ENCODE measurements at regions not wholly inside any gene's neighbourhood (a gene's known extent, or its start where the extent isn't known, plus 50 kb on each side); places are given as distances from the start of the nearest gene placed in this dataset.

GRCh38 chrX:7280520-7280919 is 132.6 kb upstream of the PUDP start:
- DNase-seq (ENCODE audit: extremely low spot score, unreplicated experiment) = no peak
- Mint-ChIP-seq H3K4me3 (ENCODE audit: unreplicated experiment) (no peak overlapping the region), H3K9me3 (ENCODE audit: unreplicated experiment) (no peaks in the 10 kb centered on the region), H3K36me3 (ENCODE audit: unreplicated experiment) (peaks cover 3% of the 10 kb centered on the region), H3K4me1 (ENCODE audit: unreplicated experiment) (no peaks in the 10 kb centered on the region), H3K27ac (ENCODE audit: unreplicated experiment) (no peak overlapping the region), H3K27me3 (ENCODE audit: unreplicated experiment) (no peaks in the 10 kb centered on the region)
- no peak for TF ChIP-seq CTCF (IDR thresholded peaks at IDR 0.05)

GRCh38 chrX:7272346-7272745 is 124.4 kb upstream of the PUDP start:
- Mint-ChIP-seq H3K27ac (ENCODE audit: unreplicated experiment) (no peak overlapping the region), H3K9me3 (ENCODE audit: unreplicated experiment) (no peaks in the 10 kb centered on the region), H3K36me3 (ENCODE audit: unreplicated experiment) (peaks cover 3% of the 10 kb centered on the region), H3K4me3 (ENCODE audit: unreplicated experiment) (no peak overlapping the region), H3K4me1 (ENCODE audit: unreplicated experiment) (peaks cover 11% of the 10 kb centered on the region), H3K27me3 (ENCODE audit: unreplicated experiment) (no peaks in the 10 kb centered on the region)
- no peak for DNase-seq (ENCODE audit: extremely low spot score, unreplicated experiment)
- no peak for TF ChIP-seq CTCF (IDR thresholded peaks at IDR 0.05)

- Mint-ChIP-seq H3K36me3 (ENCODE audit: unreplicated experiment) (no peaks in the 10 kb centered on the region), H3K27ac (ENCODE audit: unreplicated experiment) (no peak overlapping the region), H3K4me3 (ENCODE audit: unreplicated experiment) (no peak overlapping the region), H3K9me3 (ENCODE audit: unreplicated experiment) (peaks cover 4% of the 10 kb centered on the region), H3K27me3 (ENCODE audit: unreplicated experiment) (no peaks in the 10 kb centered on the region), H3K4me1 (ENCODE audit: unreplicated experiment) (peaks cover 11% of the 10 kb centered on the region)
- TF ChIP-seq CTCF (IDR thresholded peaks at IDR 0.05) = no peak
- DNase-seq (ENCODE audit: extremely low spot score, unreplicated experiment) = no peak
These were observed 123.0 kb upstream of the PUDP start for GRCh38 chrX:7270933-7271332.

GRCh38 chrX:7269991-7270390 is 122.0 kb upstream of the PUDP start:
- H3K36me3 Mint-ChIP-seq (ENCODE audit: unreplicated experiment) = no peaks in the 10 kb centered on the region
- no peak for DNase-seq (ENCODE audit: extremely low spot score, unreplicated experiment)
- H3K27ac Mint-ChIP-seq (ENCODE audit: unreplicated experiment) = peak overlapping the region; percentile 15
- no peak for TF ChIP-seq CTCF (IDR thresholded peaks at IDR 0.05)
- peaks cover 11% of the 10 kb centered on the region for H3K4me1 Mint-ChIP-seq (ENCODE audit: unreplicated experiment)
- H3K9me3 Mint-ChIP-seq (ENCODE audit: unreplicated experiment) = peaks cover 4% of the 10 kb centered on the region
- no peaks in the 10 kb centered on the region for H3K27me3 Mint-ChIP-seq (ENCODE audit: unreplicated experiment)
- H3K4me3 Mint-ChIP-seq (ENCODE audit: unreplicated experiment) = no peak overlapping the region

GRCh38 chrX:7269589-7269988 is 121.6 kb upstream of the PUDP start:
- Mint-ChIP-seq H3K9me3 (ENCODE audit: unreplicated experiment) (peaks cover 4% of the 10 kb centered on the region), H3K4me3 (ENCODE audit: unreplicated experiment) (no peak overlapping the region), H3K27me3 (ENCODE audit: unreplicated experiment) (no peaks in the 10 kb centered on the region), H3K4me1 (ENCODE audit: unreplicated experiment) (peaks cover 11% of the 10 kb centered on the region), H3K27ac (ENCODE audit: unreplicated experiment) (no peak overlapping the region), H3K36me3 (ENCODE audit: unreplicated experiment) (no peaks in the 10 kb centered on the region)
- no peak for TF ChIP-seq CTCF (IDR thresholded peaks at IDR 0.05)
- no peak for DNase-seq (ENCODE audit: extremely low spot score, unreplicated experiment)
